GM21723 (cell line): ENCODE measurements at regions not wholly inside any gene's neighbourhood (a gene's known extent, or its start where the extent isn't known, plus 50 kb on each side); places are given as distances from the start of the nearest gene placed in this dataset.

Experiments
- ATAC-seq: cut with Tn5 transposase; IDR thresholded peaks from one replicate; pipeline ENCODE4 v1.9.1; 2021; ENCODE audit warnings: mild to moderate bottlenecking, moderate library complexity; ENCODE audit not compliant: unreplicated experiment

GRCh38 chr4:133493776-133494175 lies 344.7 kb downstream of the PCDH10 start:
- no peak for ATAC-seq

GRCh38 chr4:133493241-133493640 lies 344.1 kb downstream of the PCDH10 start:
- no peak for ATAC-seq

GRCh38 chr4:133484287-133484686 lies 335.2 kb downstream of the PCDH10 start:
- no peak for ATAC-seq

- no peak for ATAC-seq
Observed at GRCh38 chr4:133483600-133484246, 334.6 kb downstream of the PCDH10 start.

- no peak for ATAC-seq
Observed at GRCh38 chr4:133476063-133476462, 327.0 kb downstream of the PCDH10 start.

- no peak for ATAC-seq
Observed at GRCh38 chr4:133474501-133474900, 325.4 kb downstream of the PCDH10 start.

- no peak for ATAC-seq
Observed at GRCh38 chr4:133472244-133472643, 323.1 kb downstream of the PCDH10 start.

- ATAC-seq, result no peak
Observed at GRCh38 chr4:133467290-133467947, 318.3 kb downstream of the PCDH10 start.

GRCh38 chr4:133465022-133465421 lies 315.9 kb downstream of the PCDH10 start:
- no peak for ATAC-seq

GRCh38 chr4:133464311-133464710 lies 315.2 kb downstream of the PCDH10 start:
- ATAC-seq, result no peak

- no peak for ATAC-seq
Observed at GRCh38 chr4:133452678-133453077, 303.6 kb downstream of the PCDH10 start.

- ATAC-seq, result no peak
Observed at GRCh38 chr4:133450813-133451212, 301.7 kb downstream of the PCDH10 start.

- ATAC-seq, result no peak
Observed at GRCh38 chr4:133440404-133440803, 291.3 kb downstream of the PCDH10 start.

- ATAC-seq, result no peak
Observed at GRCh38 chr4:133439830-133440229, 290.7 kb downstream of the PCDH10 start.

GRCh38 chr4:133424605-133425004 lies 275.5 kb downstream of the PCDH10 start:
- no peak for ATAC-seq

- no peak for ATAC-seq
Observed at GRCh38 chr4:133403913-133404312, 254.8 kb downstream of the PCDH10 start.

- ATAC-seq, result no peak
Observed at GRCh38 chr4:133402616-133403015, 253.5 kb downstream of the PCDH10 start.

GRCh38 chr4:133394971-133395627 lies 246.0 kb downstream of the PCDH10 start:
- ATAC-seq, result no peak

- ATAC-seq, result no peak
Observed at GRCh38 chr4:133390198-133390855, 241.2 kb downstream of the PCDH10 start.

GRCh38 chr4:133389029-133389428 lies 239.9 kb downstream of the PCDH10 start:
- no peak for ATAC-seq

- ATAC-seq, result no peak
Observed at GRCh38 chr4:133385161-133385954, 236.3 kb downstream of the PCDH10 start.
